M059J (cell line): ENCODE measurements at regions not wholly inside any gene's neighbourhood (a gene's known extent, or its start where the extent isn't known, plus 50 kb on each side); places are given as distances from the start of the nearest gene placed in this dataset.

Experiments
- DNase-seq: peaks from one replicate; pipeline ENCODE4 v3.0.0-alpha.2; 2012; ENCODE audit warnings: low read depth

DNA sequence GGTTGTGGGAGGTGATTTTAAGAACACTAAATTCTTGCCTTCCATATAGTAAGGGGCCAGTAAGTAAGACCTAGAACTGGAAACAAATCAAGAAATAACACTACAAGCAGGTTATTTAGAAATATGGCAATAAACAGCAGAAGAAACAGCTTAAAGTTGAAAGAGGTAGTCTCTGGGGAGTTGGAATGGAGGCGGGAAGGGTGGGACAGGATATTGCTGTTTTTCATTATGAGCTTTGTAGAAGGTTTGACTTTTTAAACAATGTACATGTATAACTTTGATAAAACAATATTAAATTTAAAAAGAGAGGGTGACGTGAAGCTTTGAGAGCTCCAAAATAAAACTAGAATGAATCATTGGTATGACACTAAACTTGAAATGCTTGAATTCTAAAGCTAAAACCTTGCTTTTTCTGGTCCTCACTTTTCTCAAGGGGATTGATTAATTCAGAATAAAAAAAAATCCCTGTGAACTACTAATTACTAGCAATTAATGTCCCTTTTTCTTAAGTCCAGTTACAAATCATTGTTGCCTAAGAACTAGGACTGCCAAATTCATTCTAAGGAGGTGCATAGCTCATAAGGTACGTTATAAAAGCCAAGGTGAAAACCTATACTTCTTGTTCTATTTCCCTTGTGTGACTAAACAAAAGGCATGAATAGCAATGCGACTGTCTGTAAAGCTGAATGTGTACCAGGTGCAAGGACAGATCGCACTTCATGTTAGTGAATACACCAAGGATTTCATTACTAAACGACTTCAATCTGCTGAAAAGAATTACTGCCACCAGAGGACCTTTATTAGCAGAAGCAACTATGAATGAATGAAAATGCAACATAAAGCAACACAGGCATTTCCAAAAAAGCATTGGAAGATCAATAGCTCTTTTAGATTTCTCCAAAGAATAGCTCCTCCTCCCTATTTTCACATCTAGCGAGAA, 177.5 kb downstream of the RBM43 start:
- DNase-seq, result no peak

DNA sequence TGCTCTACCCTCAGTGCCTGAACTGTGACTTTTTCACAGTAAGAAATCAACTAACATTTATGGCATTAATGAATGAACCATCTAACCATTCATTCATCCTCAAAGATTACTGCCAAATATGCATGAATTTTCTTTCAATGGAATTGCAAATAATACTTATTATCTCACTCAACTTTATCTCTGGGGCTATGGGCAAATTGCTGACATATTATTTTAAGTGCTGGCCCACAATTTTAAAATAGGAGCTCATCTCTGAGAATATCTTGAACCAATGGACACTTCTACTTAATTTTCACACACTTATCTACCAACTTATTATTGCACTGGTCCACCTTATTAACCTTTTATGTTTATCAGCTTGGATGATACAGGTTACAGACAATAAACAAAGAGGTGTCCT, 182.8 kb downstream of the RBM43 start:
- DNase-seq, result no peak

DNA sequence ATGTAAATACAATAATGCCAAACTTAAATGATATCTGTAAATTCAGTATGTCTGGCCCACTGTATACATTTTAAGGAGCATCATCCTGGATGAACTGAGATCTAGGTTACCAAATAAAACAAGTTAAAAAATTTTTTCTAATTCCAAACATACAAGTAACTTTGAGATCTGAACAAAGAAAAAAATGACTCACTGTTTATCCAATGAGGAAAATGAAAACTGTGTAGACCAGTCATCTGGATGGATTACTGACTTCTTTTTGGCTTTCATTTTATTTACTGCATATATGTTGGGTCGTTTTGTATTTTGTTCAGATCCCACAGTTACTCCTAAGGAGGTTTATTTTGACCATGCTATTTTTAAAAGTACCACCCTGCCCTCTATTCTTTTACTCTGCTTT, 189.8 kb downstream of the RBM43 start:
- DNase-seq, result peak; percentile 4

DNA sequence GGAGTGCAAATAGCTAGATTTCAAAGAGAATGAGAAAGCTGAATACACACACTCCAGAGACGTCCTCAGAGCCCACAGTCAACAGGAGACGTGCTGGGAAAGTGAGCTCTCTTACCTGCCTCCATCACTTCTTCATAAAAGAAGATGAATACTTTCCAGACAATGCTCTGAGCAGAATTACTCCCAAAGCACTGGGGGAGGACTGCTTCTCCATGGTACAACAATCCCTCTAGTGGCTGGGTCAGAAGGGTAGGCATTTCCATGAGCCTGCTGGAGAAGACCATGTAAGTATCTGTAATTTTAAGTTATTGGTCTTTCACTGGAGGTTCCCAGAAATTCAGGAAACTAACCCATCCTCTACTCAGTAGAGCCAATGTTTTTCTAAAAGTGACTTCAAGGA, 190.3 kb downstream of the RBM43 start:
- DNase-seq, result peak; percentile 43

DNA sequence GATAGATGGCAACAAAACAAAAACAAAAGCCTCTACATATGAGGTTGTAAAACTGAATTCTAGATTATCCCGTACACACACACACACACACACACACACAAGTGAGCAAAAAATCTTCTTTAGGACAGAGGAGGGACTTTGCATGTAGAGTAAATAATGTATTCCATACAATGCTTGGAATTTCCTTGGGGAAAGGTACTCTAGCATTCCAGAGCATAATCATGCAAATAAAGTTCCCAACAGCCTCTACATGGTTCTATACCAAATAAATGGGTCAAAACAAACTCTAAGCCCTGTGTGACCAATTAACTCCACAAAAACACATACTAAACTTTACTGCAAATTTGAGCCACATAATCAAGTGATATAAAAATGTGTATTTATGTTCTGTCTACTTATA, 191.4 kb downstream of the RBM43 start:
- DNase-seq, result no peak

DNA sequence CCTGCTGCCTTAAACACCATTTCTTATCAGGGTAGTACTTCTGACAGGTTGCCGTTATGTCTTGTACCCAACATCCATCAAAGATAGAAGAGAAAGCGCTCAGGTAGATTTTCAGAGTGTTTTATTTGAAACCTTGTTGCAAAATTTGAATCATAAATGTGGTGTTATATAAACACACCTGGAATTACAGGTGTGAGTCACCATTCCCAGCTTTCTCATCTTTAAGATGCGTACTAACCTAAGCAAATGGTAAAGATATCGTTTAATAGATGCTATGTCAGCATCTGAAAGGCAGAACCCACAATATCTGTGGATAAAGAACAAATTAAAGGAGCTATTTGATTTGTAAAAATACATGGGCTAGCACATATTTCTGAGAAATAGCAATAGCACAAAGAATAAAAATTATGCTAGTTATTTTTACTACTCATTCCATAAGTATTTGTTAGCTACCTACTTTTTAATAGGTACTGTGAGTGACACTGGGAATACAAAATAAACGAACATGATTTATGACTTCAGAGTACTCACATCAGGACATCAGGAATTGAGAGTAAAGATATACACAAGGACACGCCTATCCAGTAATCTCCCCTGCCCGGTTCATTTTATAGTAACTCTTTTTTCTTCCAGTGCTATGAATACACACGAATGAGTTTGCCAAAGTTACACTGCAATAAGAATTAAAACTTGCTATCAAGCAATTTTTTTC, 193.8 kb downstream of the RBM43 start:
- DNase-seq, result no peak

DNA sequence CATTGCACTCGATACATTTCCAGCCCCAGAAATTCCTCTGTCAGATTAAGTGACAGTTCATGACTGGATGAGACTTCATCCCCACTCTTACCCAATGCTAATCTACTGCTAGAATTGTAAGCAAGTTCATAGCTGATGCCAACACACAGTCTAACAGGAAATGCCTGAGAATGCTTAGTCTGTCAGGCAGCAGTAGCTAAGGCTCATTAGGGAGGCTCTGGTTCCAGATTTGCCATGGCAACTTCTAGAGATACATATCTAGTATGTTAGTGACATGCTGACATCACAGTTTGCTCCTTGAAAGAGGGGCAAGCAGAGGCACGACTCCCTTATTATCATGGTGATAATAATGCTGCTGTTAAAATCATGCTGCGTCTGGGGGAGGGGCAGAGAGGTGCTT, 198.4 kb downstream of the RBM43 start:
- DNase-seq, result peak; percentile 71

DNA sequence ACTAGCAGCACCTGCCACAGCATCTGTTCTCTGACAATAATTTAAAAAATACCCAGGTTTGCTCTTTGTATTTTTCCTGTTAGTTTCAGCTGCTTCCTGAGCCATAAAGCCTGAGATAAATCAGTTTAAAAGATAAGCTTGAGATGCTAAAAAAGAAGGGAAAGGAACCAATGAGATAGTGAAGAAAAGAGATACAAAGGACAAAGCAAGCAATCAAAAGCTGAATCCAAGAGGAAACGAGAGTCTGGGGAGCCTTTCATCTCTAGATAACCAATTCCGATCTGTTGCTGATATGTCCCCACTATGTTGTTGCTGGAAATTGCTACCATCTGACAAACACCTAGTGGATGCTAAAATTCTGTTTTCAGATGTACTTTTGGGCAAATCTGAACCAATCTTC, 201.4 kb downstream of the RBM43 start:
- DNase-seq, result no peak

DNA sequence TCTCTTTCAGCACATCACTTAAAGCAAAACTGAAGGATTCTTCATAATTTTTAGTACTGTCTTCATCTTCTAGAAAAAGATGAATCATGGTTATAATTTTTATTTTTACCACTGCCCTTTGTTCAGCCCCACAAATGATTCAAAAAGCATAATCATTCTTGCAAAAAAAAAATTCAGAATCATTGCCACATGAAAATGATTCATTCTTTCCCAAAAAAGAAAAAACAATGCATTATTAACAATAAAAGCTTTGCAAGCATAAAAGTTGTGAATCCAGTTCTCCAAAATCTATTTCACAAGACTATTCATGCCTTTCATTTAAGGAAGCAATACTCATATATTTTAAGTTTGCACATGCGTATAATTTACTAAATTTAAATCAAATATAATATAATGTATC, 204.8 kb downstream of the RBM43 start:
- DNase-seq, result no peak

DNA sequence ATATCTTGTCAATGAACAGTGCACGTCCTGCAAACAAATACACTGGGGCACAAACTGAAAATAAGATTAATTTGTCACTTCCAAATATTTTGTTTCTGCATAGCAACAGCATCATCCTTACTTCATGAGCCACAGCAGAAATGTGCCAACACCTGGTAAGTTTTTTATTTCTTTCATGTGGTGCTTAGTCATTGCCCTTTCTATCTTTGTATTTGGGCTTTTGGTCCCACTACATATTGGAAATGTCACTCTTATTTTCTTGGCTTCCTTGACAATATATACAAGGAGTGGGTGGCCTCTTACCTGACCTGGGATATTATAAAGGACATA, 208.0 kb downstream of the RBM43 start:
- peak; percentile 43 for DNase-seq

DNA sequence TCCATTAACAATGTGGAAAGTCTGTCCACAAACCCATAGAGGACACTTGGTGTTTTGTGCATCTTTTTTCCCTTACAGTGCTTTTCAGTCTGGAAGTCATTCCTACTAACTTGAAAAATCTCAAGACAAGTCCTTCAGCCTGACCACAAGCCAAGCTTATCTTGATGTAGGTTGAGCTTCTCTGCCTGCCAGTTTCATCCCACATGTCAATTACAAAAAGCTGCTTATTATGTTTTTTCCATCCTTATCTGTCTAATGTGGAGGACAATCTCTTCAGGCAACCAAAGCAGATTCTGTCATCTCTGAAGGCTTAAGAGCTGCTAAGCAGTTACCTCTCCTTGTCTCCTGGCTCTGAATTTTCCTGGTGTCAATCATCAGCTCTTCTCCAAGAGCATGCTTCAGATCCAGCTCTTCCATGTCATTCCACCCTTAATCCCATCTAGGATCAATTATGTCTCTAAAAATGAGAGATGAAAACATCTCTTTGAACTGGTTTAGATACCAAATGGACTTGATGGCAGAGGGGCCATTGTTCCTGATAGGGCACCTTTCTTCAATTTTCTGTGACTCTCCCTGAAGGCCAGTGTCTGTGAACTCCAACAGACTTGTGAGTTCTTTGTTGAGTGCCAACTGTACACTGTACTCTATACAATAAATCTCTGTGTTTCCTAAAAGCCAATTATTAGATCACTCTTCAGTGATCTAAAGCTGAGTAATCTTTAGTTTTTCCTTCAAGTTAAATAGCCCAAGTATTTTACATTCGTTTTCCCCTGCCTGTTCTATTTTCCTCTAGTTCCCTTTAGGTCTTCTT, 208.6 kb downstream of the RBM43 start:
- DNase-seq, result peak; percentile 22

DNA sequence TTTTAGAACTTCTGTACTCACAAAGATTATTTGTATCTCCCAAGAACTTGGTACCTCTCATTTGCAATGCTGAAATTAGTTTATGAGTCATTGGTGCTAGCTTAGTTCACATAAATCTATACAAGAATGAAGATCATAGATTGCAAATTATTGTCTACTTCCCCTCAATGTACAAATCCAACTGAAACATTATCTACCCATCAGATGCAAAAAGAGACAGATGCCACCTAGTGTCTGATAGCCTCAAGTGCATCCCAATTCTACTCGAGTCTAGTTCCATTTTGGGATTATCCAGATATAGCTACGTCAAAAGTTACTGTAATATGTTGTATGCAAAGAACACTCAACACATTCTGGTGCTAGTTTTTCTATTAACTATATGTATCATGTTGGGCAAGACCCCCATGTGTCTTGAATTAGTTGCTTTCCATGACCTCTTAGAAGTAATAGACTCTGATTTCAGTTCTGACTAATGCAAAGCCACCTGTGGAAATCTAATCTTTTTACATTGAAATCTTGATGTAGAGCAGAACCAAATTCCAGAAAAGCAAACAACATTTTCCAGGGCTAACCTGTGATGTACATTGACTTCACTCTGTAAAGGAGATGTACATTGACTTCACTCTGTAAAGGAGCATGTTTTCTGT, 210.0 kb downstream of the RBM43 start:
- DNase-seq, result peak; percentile 57

DNA sequence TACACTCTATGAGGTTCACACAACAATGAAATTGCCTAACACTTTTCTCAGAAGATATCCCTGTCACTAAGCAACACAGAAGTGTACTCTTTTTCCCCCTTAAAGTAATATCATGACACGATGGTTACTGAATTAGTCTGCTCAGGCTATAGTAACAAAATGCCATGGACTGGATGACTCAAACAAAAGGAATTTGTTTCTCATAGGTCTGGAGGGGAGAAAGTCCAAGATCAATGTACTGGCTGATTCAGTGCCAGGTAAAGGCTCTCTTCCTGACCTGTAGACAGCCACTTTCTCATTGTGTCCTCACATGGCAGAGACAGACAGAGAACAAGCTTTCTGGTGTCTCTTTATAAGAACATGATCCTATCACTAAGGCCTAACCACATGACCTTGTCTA, 211.9 kb downstream of the RBM43 start:
- DNase-seq, result peak; percentile 69

DNA sequence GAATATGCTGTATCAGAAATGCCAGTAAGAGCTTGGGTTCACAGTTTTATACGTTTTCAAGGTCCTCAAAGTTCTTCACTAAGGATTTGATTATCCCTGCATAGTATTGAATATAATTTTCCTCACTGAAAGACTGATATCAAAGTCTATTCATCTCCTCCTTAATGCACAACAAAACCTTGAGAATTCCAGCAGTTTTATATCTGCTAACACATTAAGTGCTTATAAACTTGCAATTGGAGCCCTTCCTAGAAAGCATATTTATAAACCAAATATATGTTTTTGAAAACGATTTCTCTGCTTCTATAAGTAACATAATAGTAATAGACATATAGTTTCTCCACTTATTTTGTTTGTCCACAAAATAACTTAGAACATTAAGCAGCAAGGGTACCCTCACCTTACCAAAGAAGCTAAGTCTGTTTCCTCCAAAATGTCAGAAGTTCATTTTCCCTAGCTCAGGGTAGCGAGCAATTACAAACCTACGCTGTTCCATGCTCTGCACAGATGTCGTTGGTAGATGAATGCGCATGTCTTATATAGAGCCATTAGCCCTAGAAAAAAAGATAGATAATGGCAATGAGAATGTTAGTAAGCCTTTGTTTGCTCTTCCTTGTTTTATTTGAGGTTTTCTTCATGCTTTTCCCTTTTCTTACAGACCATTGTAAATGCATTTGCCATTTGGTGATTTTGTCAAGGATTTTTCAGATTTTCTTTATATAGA, 213.2 kb downstream of the RBM43 start:
- no peak for DNase-seq

DNA sequence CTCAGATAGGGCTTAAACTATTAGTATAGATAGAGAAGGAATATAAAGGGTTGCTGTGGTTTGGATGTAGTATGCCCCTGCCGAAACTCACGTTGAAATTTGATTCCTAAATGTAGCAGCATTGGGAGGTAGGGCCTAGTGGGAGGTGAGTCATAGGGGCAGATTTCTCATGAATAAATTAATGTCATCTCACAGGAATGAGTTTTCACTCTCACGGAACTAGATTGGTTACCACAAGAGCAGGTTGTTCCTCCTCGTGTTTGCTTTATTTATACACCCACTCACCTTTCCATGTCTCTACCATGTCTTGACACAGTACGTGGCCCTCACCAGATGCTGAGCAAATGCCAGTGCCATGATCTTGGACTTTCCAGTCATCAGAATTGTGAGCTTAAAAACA, 218.2 kb downstream of the RBM43 start:
- DNase-seq, result peak; percentile 92

DNA sequence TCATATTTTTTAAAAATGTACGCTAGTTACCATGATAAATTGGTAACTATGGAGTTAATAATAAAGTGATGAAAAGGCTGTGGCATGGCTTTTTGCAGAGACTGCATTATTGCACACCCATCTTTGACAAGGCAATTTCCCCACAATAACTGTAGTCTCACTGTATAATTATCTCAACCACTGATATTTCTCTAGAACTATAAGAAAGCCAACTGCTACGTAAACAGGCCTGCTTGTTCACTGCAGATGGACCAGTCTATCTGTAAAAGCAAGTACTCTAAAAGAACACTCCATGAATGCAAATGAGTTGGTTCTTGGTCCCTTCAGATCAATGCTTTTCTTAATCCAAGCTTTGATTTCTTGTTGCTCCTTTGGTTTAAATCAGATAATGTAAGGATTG, 218.7 kb downstream of the RBM43 start:
- no peak for DNase-seq

DNA sequence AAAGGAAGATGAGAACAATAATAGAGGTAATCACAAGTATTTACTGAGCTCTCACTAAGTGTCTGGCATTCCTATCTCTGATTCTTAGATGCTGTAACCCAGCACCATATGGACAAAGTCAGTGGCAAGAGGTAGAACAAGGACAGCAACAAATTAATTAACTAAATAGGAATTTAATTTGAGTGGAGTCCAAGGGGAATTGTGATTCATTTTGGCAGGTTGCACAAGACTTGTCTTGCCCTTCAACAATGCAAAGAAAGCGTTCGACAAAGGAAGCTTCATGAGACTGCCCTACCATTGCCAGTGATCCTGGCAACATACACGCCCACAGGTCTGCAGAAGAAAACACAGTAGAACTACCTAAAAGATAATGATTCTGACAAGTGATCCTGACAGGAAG, 221.6 kb downstream of the RBM43 start:
- DNase-seq, result no peak

DNA sequence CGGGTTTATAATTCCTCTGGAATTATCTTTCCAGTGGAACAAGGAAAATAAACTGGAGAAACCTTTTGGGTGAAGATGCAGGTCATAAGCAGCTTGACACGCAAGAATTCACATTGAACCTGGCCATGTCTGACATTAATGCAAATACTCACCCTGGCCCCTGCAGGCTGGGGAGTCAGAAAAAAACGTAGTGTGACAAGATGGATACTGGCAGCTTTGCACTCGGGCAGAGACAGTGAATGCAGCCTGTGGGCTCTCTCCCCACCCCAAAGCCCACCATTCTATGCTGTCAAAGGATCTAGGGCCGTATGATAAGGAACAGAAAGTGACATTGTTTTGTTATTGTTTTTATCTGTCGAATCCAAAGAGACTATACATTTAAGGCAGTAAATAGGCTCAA, 223.1 kb downstream of the RBM43 start:
- no peak for DNase-seq

DNA sequence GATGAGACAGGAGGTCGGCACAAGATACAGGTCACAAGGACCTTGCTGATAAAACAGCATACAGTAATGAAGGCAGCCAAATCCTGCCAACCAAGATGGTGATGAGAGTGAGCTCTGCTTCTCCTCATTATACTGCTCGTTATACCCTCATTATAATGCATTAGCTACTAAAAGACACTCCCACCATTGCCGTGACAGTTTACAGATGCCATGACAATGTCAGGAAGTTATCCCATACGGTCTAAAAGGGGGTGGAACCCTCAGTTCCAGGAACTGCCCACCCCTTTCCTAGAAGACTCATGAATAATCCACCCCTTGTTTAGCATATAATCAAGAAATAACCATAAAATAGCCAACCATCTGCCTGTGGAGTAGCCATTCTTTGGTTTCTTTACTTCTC, 224.2 kb downstream of the RBM43 start:
- no peak for DNase-seq

DNA sequence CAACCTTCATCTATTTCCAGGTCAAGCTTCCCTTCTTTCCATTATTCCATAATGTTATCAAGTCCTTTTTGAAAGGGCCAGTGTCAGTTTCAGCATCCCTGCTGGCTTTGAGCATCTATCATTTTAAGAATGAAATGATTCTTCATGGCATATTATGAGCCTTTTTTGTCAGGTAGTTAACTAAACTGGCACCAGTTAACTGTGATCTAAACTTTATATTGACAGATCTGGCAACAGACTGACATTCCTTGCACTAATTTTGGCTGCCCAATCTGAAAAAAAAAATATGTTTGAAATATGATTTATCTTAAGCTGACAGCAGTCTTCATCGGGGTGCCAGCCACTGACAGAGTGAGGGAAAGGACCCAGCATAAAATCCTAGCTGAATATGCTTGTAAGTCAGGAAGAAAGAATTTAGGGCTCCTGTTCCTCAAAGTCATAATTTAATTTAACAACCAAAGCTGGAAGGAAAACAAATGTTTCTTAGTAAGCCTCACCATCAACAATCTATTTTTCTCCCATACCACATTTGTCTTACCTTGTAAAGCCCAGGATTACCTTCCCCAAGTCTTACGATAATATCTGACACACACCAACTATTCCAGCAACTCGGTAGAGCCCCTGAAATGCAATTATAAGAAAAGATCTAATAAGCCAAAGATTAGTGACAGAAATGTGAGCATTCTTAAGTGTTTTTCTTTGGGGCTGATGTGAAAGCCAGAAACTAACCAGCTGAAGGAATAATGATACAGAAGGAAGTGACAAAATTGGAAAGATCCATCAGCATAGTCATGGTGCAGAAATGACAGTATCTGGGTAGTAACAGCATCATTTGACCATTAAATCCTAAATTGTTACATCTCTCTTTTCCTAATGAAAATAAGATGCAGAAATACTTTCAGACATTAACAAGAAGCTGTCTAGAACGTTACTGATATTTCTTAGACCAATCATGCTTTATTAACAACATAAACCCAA, 228.1 kb downstream of the RBM43 start:
- no peak for DNase-seq
